HG03135 (cell line): ENCODE measurements at regions not wholly inside any gene's neighbourhood (a gene's known extent, or its start where the extent isn't known, plus 50 kb on each side); places are given as distances from the start of the nearest gene placed in this dataset.

ENCODE experiments used
- ATAC-seq: cut with Tn5 transposase; IDR thresholded peaks from one replicate; pipeline ENCODE4 v1.9.1; 2021; ENCODE audit warnings: mild to moderate bottlenecking, moderate library complexity; ENCODE audit not compliant: unreplicated experiment

DNA sequence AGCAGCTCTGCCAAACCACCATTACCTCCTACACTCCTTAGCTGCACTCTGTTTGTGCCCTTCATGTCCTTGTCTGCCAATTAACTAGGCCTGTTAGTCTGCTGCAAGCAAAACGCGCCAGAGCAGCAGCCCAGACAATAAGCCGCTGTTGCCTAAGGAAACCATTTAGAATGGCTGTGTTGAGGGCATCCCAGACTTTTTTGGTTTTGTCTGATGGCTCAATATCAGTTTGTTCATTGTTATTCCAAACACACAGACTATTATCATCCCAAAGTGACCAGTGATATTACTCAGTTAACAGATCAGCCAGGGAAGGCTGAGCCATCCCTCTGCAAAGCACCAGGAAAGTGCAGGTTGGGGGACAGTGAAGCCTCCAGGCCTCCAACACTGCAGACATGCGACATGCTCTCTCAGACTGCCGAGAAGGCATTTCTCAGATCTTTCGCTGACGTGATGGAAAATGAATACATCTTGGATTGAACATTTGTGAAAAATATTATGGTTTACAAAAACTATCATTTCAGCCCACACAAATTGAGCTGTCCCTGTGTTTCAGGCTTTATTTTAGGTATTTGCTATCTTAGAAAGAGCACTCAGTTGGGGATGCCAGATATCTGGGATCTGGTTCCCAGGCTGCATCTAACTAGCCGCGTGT is 182.0 kb upstream of the HNRNPA3 start:
- no peak for ATAC-seq

DNA sequence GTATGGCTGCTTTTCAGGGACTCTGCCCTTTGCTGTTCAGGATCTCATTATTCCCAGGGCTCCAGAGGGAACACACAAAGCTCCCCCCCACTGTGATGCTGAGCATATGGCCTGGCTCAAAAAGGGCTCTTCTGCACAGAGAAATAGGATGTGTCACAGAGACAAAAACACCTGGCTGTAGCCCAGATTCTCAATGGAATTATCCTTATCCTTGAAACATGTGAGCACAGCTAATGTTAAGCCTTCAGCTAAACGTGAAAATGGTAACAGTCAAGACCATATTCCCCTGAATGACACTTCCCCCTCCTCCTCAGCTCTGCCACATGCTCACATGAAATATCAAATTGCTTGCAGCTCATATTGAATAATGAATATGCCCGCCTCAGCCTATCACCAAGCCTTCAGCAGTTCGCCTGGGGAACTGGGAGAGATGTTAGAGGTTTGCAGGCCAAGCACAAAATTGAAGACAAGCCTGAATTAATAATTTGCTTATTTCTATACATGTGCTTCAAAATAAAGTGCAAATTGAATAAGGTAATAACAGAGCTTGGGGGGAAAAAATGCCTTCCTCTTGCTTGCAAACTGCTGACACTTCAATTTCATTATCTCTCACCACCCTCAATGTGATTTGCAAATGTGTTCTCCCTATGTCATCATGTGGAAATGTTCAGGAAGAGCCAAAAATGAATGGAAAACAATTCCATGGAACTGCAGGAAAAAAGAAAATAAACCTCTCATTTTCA is 181.0 kb upstream of the HNRNPA3 start:
- ATAC-seq: no peak

DNA sequence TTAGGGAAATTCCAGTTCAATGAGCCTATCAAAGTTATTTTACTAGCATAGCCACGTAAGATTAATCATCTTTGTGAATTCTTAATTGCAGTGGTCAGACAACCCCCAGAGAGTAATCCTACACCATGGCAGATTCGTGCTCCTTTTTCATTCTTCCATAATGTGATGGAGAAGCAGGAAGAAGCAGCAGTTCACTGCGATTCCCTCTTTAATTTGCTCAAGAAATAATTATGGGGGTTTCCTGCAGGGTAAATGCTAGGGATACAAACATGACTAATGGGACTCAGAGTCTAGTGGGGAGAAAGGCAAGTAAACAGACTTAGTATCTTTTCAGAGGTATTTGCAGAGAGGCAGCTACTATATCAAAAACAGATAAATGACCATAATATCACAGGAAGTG is 175.8 kb upstream of the HNRNPA3 start:
- ATAC-seq: no peak

DNA sequence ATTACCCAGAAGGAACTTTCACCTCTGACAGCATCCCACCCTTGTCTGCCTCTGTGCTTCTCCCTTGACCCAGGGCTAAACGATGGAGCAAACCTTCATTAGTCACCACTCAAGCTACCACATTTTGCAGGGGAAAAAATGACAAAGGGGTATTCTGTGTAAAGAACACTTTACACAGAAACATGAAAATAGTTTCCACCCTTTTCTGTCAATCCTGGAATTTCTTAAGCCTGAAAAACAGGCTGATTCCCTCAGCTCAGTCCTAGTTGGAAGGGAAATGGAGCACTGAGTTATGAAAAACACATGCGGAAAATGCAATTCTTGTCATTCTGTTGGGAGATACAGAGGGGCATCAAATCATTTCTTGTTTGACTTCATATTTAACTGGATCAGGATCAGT is 175.0 kb upstream of the HNRNPA3 start:
- ATAC-seq: no peak

DNA sequence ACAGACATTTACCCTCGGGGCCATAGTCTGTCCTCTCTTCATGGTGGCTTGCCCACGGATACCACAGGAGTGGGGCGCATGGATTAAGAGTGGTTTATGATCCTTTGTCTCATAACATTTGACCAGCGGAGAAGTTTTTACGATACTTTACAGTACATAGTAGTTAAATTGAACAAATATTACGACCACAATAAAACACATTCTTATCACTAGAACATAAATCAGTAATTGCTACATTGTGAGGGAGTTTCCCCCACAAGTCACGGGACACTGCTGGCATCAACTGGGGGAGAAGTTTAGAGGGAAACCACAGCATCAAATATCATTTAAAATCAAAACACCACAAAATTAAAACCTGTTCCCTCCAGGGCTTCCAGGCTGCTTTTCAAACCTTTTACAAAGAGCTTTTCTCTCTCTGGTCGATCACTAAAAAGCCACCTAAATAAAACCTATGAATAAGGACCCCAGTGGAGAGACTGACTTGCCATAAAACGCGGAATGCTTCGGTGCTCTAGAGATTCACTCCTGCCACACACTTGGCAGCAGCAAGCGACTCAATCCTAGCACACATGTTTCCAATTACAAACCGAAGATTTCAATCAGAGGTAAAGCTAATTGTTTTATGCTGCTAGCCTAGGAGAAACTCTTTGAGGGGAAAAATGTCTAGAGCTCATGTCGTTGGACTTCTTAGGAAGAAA is 173.7 kb upstream of the HNRNPA3 start:
- no peak for ATAC-seq

DNA sequence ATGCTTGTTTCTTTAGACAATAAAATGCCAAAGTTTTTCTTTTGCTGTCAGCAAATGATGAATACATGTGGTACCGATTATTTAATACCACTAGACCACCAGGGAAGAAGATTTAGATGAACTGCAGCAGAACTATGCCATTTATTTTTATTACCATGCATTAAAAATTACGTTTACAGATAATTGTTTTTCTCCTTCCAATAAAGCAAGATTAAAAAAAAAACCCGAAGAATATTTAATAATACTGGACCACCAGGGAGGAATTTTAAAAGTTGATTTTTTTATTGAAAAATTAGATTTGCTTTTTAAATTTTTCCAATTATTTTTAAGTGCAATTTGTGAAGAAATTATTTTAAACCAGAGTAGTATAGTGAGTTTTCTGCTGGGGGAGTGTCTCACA is 170.3 kb upstream of the HNRNPA3 start:
- ATAC-seq: no peak

DNA sequence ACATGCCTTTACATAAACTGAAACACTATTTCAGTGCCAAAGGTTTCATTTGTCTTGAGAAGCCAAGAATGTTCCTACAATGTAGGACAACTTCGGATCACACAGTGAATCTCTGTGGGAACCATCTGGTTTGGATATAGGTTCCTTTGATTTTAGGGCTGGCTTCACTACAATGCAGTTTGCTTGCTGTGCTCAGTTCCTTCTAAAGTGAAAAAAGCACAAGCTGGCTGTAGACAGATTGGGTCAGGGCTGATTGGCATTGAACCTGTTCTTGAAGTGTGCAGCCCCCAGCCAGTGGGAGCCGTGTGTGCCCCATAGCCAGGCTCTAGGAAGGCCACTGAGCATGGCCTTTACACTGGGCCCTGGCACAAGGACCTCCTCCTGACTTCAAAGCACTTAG is 167.9 kb upstream of the HNRNPA3 start:
- ATAC-seq: no peak

DNA sequence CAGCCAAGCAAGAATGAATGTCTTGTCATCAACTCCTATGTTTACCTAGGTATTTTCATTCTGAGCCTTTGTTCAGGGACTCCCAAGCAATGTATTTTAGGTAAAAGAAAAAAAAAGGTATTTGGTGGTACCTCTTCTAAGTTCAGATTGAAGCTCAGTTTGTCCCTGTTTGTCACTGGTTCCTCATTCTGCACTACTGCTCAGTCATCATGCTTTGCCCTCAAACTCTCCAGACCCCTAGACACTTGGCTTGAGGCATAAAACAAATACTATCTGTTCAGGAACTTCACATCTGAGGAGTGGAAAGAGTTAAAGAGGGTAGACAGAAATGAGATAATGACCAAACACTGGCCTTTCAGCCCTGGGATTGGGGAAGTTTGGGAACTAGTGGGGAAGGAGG is 163.6 kb upstream of the HNRNPA3 start:
- no peak for ATAC-seq

DNA sequence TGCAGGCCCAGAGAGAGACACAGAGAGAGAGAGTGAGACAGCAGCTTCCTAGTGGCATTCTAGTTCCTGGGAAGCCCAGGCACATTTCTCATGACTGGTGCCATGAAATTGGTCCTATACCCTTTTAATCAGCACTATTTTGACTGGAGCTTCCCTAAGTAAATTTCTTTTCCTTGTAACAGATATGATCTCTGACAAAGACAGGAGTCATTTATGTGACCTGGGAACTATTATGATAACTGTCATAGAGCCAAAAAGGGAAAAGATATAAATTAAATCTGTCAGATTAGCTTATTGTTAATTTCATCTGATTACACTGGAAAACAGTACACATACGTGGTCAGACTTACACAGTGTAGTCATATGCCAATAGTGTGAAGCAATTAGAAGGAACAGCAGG is 161.3 kb upstream of the HNRNPA3 start:
- no peak for ATAC-seq

DNA sequence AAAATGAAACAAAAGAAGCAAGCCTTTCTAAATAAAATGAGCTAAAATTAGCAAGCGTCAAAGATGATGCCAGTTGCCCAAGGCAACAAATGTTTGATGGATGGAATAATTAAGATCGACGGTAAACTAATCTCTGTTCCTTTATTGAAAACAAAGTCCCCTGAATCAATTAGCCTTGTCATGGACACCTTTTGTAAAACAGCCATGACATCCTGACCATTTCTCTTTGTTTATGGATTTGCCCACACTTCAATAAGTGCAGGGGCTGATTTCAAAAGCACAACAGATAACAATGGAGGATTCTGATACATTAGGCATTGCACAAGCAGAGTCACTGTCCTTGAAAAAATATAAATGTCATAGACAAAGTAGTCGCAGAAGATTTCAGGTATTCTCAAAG is 160.1 kb upstream of the HNRNPA3 start:
- ATAC-seq: no peak

DNA sequence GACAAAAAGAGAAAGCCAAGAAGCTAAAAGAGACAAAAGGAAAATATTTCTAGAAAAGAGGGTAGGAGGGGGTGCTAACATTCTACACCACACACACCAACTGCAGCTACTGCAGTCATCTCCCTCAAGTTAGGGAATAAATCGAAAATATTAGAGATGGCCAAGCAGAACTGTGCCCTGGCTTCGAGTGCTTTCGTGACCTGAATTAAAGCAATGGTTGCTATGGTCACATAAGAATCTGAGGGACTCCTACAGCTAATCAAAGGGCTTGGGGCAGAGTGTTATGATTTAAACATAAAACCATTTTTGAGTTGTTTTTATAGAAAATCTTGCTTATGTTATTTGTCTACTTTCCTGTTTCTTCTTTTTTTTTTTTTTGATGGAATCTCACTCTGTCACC is 159.6 kb upstream of the HNRNPA3 start:
- no peak for ATAC-seq

DNA sequence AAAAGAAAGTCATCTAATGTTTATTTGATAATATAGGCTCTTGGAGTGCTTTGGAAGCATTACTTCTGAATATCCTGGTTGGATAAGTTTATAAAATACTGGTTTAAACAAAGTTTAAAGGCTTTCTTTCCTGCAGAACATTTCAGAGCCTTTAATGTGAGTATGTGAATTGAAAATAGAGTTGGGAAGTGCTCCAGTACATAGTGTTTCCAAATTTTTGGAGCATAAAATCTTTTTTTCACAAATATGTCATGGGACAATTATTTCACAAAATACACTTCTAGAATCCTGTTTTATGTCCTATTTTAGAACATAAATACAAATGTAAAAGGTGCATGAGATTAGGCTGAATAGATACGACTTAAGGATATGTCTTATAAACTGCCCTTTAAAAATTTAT is 158.9 kb upstream of the HNRNPA3 start:
- no peak for ATAC-seq

DNA sequence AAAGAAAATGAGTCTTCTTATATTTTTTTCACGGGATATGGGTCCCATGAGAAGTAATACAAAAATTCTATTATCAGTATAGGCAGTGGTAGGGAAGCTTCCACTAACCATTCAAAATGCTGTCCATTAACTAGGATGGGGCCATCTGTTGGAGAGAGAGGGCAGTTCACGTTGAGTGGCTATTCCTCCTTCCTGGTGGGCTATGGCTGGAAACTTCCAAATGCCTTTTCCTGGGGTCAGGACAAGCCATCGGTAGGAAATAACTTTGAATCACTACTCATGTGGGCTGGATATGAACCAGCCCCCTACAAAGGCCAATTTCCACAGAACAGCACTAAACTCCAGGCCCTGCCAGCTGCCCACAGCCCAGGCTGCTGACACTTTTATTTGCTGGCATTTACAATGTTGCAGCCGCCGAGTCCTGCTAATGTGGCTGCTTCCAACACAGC is 156.1 kb upstream of the HNRNPA3 start:
- no peak for ATAC-seq

DNA sequence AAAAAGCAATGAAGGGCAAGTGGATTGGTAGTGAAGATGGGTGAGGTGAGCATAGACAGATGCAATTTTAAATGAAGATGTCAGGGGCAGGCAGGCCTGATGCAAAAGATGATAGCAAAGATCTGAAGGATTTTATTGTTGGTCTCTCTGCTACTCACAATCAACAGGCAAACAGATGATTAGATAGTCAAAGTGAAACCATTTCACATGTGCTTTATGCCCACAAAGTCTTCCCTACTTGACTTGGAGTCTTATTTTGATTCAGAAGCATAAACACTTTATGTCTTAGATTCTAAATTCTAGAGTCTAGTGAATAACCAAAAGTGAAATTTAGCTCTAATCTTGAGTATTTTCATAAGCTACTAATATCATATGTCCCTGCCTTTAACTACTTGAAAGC is 153.8 kb upstream of the HNRNPA3 start:
- ATAC-seq: peak; percentile 59

DNA sequence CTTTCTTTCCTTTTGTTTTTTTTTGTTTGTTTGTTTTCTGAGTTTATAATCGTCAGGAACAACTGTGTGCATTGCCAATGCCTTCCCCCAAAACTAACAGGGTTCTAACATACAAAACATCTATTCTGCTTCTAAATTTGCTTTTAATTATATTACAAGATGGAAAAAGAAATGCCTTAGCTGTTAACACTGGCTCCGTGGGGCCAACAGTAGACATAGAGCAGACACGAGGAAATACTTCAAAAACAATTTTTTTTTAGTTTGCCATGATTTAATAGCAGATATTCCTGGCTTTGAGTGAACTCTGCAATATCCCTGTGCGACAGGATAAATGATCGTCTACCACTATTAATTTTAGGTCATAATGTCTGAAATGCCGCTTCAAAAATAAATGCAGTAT is 153.3 kb upstream of the HNRNPA3 start:
- ATAC-seq: no peak

DNA sequence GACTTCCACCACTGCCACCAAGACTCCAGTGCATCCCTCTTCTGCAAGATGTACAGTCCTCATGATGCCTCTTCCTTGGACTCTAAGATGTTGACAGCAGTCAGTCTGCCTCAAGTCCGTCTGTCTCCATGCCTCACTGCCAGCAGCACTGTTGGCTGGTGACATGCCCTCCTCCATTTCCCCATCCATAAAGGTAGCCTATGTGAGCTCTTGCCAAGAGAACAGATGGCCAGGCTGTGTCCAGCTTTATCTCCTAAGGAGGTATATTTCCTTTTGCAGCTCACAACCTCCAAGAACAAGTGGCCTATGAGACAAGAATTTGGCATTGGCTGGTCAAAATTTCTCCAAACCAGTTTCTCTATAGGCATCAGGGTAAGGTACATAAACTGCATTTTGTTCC is 149.3 kb upstream of the HNRNPA3 start:
- ATAC-seq: no peak

DNA sequence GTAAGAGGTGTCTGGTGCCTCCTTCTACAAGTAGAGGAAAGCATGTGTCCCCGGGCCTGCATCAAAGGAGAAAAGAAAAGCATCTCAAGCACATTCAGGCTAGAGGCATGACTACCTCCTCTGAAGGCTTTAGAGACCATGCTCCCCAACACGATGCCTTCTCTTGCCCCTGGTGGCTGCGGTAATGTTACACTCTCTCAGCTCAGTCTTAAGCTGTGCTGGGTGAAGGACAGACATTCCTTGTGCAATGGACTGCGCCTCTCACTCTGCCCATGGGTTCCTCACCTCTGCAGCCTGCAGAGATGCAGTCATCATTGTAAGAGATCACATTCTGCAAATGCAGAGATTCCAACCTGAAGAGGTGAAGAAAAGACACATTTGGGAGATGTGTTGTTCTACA is 148.2 kb upstream of the HNRNPA3 start:
- ATAC-seq: no peak

DNA sequence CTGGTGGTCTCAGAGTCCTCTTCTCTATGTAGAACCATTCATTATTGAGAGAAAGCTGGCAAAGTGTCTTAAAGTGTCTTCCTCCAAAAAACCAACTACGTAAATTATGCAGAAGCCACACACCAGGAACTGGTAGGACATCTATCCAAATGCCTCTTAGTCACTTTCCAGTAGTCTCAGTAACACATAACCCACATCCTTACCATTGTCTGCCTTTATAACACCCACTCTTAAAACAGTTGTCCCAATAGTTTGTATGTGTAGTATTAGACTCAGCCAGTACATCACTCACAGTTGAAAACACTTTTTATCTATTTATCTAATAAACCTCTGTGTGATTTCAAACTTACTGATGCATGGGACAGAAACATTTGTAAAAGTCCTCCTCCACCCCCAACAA is 143.6 kb upstream of the HNRNPA3 start:
- ATAC-seq: no peak

DNA sequence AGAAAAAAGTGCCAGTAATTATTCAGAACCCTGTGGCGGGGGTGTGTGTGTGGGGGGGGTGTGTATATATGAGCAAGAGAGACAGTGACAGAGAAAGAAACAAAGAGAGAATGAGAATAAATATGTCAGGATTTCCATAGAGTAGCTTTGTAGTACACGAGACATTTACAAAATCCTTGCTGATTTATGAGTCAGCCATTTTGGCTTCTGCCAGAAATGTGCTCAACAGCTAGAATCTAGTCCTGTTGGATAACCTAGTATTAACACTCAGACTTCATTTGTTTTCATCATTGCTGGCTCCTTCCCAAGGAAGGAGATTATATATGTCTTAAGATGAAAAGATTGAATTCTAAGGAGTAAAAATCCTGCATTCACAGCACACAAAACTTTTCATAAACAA is 140.5 kb upstream of the HNRNPA3 start:
- ATAC-seq: no peak

DNA sequence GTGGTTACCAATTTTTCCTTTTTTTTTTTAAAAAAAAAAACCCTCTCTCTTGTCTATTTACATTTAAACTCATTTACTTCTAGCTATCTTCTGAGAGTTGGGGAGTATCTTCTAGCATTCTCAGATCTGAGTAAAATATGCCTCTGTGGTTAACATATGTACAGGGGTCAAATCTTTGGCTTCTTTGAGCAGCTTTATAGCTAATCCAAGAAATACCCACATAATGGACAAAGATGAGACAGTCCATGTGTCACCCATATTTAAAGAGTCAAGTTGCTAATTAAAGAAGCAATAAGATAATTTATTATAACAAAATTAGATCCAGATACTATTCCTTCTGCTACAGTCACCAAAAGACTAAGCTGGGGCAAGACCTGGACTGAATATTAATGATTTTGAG is 139.0 kb upstream of the HNRNPA3 start:
- ATAC-seq: no peak

DNA sequence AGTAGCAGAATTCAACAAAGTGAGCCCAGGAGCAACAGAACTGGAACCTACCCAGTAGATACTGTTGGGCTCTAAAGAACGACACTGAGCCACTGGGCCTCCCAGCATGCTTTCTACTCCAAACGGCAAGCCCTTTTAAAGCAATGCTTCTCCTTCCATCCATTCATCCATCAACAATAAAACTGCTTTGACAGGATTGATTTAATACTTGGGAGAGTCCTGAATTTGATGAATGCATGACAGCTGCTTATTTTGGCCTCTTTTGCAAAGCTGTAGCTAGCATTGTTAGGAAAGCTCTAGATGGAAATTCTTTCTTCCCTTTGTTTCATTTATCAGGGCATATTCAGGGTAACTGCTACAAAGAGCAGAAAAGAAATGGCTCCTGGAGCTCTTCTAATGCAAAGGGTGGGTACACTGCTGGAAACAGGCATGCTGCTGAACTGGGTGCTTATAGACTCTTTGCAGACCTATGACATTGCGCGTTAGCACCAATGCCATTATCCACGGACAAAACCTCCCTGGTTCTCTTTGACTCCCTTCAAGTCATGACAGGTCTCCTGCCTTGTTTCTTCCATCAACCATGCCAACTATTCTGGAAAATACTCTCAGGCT is 138.4 kb upstream of the HNRNPA3 start:
- ATAC-seq: no peak

DNA sequence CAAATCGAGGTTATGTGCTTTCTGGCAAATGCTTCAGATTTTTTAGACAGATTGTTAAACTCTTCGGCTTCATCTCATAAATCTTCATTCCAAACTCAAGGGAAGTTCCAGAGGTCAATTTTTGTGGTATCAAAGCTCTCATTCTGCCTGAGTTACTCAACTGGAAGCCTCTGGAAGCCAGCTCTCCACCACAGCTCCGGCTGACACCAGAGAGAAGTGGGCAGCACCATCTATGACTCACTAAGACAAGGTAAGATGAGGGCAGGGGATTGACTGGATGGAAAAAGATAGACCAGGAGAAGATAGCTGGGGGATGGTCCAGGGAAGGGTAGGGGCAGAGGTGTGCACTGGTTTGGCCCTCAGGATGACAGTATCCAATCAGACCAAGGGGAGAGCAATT is 137.3 kb upstream of the HNRNPA3 start:
- ATAC-seq: no peak
